NCI-H1105 treated with DMSO at 0.1 percent for 48 hours (cell line): ENCODE measurements at regions not wholly inside any gene's neighbourhood (a gene's known extent, or its start where the extent isn't known, plus 50 kb on each side); places are given as distances from the start of the nearest gene placed in this dataset.

Experiments used
- DNase-seq: peaks from one replicate; lab custom pipeline; 2025; lab: John Stamatoyannopoulos, UW

- no peak for DNase-seq
Observed at GRCh38 chr5:176178789-176179188, 59.4 kb upstream of the SIMC1 start.

GRCh38 chr5:176180339-176180738, 57.9 kb upstream of the SIMC1 start:
- DNase-seq = no peak

DNA sequence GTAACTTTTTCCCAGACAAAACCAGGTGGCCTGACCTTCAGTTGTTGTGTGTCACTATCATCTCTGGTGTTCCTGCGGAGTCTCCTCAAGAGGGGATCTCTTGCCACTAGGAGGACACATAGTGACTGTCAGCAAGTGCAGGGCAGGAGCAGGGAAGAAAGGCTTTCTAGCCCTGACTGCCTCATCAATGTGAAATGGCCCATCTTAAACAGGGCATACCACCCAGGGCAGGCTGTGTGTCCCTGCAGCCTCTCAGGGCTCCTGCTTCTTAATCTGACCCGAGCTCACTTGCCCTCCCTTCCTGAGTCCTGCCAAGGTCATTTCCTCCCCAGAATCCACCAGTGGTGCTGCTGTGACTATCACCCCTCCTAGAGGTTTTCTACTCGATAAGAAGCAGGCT, 57.4 kb upstream of the SIMC1 start:
- DNase-seq = no peak

DNA sequence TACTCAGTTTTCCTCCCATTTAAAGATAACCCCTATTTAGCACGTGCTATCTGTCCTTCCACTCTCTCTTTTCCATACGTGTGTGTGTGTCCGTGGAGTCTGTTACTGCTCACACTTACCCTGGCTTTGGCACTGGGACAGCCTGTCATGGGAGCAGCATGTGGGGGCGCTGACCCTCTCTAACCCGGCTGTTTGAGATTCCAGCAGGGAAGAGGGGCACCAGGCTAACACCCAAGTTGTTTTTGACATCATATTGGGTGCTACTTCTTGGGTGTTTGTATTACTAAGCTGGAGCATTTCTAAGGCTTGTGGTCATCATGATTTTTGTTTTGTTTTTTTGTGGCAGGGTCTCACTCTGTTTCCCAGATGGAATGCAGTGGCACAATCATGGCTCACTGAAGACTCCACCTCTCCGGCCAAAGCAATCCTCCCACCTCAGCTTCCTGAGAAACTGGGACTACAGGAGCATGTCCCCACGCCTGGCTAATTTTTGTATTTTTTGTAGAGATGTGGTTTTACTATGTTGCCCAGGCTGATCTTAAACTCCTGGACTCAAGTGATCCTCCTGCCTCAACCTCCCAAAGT, 56.9 kb upstream of the SIMC1 start:
- no peak for DNase-seq

- peak; percentile 86 for DNase-seq
Observed at GRCh38 chr5:176183321-176184074, 54.7 kb upstream of the SIMC1 start.

DNA sequence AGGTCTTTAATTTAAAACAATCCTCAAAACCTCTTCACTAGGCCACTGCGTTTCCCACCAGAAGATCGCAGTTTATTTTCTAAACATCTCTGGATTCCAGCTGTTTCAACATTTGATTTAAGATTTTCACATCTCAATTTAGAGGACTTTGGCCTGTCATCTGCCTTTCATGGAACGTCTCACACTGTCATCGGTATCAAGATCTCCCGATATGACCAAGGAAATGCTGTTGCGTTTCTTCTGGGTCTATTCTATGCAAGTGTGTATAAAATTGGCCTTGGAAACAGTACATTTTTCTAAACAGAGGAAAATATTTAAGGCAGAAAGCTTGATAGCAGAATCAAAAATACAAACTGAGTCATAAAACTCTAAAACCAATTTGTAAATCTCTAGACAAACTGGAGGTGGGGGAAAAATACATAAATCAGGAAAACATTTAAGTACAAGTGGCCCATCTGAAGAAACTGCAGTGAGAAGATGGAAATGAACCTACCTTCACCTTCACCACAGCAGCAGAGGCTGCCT, 53.6 kb upstream of the SIMC1 start:
- no peak for DNase-seq

DNA sequence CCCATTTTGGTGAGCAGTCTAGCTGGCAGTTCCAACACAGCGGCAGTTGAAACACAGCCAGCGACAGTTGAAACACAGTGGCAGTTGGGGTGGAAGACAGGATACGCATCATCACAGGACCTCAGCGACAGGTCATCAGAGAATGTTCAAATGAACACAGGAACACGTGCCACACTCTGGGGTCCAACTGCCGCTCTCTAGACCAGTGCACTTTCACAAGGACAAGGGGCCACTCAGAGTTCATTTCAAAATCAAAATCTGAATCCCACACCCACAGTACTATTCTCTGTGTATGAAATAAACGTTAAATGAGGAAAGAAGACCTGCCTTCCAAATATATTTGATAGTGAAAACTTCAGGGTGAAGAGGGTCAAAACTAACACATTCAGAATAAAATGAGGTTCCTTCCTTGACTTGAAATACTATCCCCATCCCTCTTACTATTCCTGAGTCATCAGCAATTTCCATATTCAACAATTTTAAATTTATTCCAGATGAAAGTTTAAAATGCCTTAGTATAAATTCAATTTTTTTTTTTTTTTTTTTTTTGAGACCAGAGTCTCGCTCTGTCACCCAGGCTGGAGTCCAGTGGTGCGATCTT, 53.0 kb upstream of the SIMC1 start:
- DNase-seq = no peak

DNA sequence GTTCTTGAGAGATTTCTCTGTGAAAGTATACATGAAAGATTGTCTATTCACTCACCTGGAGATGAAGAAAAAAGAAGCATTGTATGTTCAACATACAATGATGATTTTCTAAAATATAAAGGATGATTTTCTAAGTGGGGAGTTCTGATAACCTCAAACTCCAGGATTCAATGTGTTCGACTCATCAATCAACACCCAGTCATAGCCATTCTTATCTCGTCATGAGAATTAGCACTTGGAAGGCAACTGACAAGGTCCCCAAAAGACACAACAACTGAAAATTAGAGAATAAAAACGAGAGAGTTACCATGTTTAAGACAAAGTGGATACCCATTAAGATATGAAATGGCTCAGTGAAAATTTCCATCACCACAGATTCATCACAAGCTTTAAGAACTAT, 52.1 kb upstream of the SIMC1 start:
- no peak for DNase-seq

DNA sequence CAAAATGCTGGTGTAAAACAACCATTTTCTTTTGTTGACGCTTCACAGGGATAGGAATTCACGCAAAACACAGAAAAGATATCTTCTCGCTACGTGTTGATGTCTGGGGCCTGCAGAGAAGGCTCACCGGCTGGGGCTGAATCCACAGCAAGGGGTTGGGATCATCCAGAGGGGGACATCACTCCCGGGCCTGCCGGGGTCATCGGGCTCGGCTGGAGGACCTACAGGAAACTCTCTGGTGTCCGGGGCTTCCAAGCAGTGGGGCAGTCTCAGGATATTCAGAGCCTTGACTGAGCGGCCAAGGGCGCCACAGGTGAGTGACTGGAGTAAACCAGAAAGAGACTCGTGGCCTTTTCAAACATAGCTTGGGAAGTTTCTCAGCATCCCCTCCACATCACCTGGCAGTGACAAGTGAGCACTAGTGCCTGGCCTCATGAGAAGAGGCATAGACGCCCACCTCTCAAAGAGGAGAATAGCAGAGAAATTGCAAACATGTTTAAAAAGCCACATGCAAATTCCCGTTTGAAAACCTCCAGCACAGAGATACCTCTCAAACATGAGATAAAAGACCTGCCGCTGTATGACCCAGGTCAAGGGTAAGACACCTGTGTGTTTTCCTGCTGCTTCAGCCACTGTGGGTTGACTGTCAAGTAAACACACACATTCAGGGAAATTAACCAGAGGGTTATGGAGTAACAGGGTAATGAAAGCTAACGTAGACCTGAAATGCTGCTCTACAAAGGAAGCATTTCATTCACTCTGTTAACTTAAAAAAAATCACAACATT, 50.8 kb upstream of the SIMC1 start:
- no peak for DNase-seq

GRCh38 chr5:176188085-176188484, 50.1 kb upstream of the SIMC1 start:
- no peak for DNase-seq
